ENCODE measurements at regions not wholly inside any gene's neighbourhood (a gene's known extent, or its start where the extent isn't known, plus 50 kb on each side); places are given as distances from the start of the nearest gene placed in this dataset.

GRCh38 chr9:1388216-1388615 lies 338.1 kb downstream of the DMRT2 start:
- no peak overlapping the region for H3K4me3 ChIP-seq (ENCODE audit: low read depth, low read length)
- DNase-seq (ENCODE audit: low read depth): no peak
- TF ChIP-seq CTCF (IDR thresholded peaks at IDR 0.05; ENCODE audit: low read depth, low read length, missing control alignments): no peak

- no peak for TF ChIP-seq CTCF (IDR thresholded peaks at IDR 0.05; ENCODE audit: low read depth, low read length, missing control alignments)
- H3K4me3 ChIP-seq (ENCODE audit: low read depth, low read length): no peak overlapping the region
- DNase-seq (ENCODE audit: low read depth): no peak
Measured at GRCh38 chr9:1400983-1401382, 350.8 kb downstream of the DMRT2 start.

GRCh38 chr9:1404940-1405339 lies 354.8 kb downstream of the DMRT2 start:
- no peak for DNase-seq (ENCODE audit: low read depth)
- no peak for TF ChIP-seq CTCF (IDR thresholded peaks at IDR 0.05; ENCODE audit: low read depth, low read length, missing control alignments)
- no peak overlapping the region for H3K4me3 ChIP-seq (ENCODE audit: low read depth, low read length)

GRCh38 chr9:1411826-1412225 lies 361.7 kb downstream of the DMRT2 start:
- DNase-seq (ENCODE audit: low read depth): no peak
- H3K4me3 ChIP-seq (ENCODE audit: low read depth, low read length): no peak overlapping the region
- TF ChIP-seq CTCF (IDR thresholded peaks at IDR 0.05; ENCODE audit: low read depth, low read length, missing control alignments): no peak

GRCh38 chr9:1414711-1415131 lies 364.6 kb downstream of the DMRT2 start:
- H3K4me3 ChIP-seq (ENCODE audit: low read depth, low read length): no peak overlapping the region
- TF ChIP-seq CTCF (IDR thresholded peaks at IDR 0.05; ENCODE audit: low read depth, low read length, missing control alignments): no peak
- DNase-seq (ENCODE audit: low read depth): no peak

GRCh38 chr9:1415146-1415545 lies 365.0 kb downstream of the DMRT2 start:
- TF ChIP-seq CTCF (IDR thresholded peaks at IDR 0.05; ENCODE audit: low read depth, low read length, missing control alignments): no peak
- no peak overlapping the region for H3K4me3 ChIP-seq (ENCODE audit: low read depth, low read length)
- no peak for DNase-seq (ENCODE audit: low read depth)

- no peak overlapping the region for H3K4me3 ChIP-seq (ENCODE audit: low read depth, low read length)
- DNase-seq (ENCODE audit: low read depth): no peak
- no peak for TF ChIP-seq CTCF (IDR thresholded peaks at IDR 0.05; ENCODE audit: low read depth, low read length, missing control alignments)
Measured at GRCh38 chr9:1416261-1416660, 366.1 kb downstream of the DMRT2 start.

Measured in GM12864 (cell line).